A549 (cell line): ENCODE measurements at regions not wholly inside any gene's neighbourhood (a gene's known extent, or its start where the extent isn't known, plus 50 kb on each side); places are given as distances from the start of the nearest gene placed in this dataset.
"Not testable (repeated sequence)": the region's sequence is repeated elsewhere in the genome, so short reads cannot be mapped to it uniquely, and the experiment has no call there.

Experiments used
- BHLHE40 ChIP-seq: IDR thresholded peaks from 2 replicates; pipeline ENCODE4 v1.6.1; 2012; ENCODE audit warnings: low read depth, low read length, inconsistent platforms
- CBX2 ChIP-seq: fragments of 200-600 bp; sonication (generic); IDR thresholded peaks from 2 replicates; pipeline ENCODE4 v1.6.1; 2016; ENCODE audit warnings: low read depth, mild to moderate bottlenecking, borderline replicate concordance
- CEBPB ChIP-seq, 2 experiments: fragments of >200 bp in 1 of 2; sonication (Bioruptor Twin) in 1 of 2; formaldehyde crosslinking in 1 of 2; IDR thresholded peaks; 2 replicates each; pipeline ENCODE4 v1.6.1; 2012 to 2016
- CHD2 ChIP-seq: fragments of 150-350 bp; IDR thresholded peaks from 2 replicates; pipeline ENCODE4 v1.6.1; 2014; ENCODE audit warnings: low read length; ENCODE audit not compliant: partially characterized antibody
- EP300 ChIP-seq, 2 experiments: fragments of >200 bp; sonication (Bioruptor Twin); formaldehyde crosslinking; IDR thresholded peaks; 2 replicates in 1 of 2; 3 replicates in 1 of 2; pipeline ENCODE4 v1.6.1; 2016 to 2017
- ESRRA ChIP-seq: fragments of 150-350 bp; IDR thresholded peaks from 2 replicates; pipeline ENCODE4 v1.6.1; 2014; ENCODE audit warnings: mild to moderate bottlenecking, low read length, borderline replicate concordance
- HOXA7 ChIP-seq: fragments of 250-450 bp; sonication (Bioruptor Pico); IDR thresholded peaks from 2 replicates; pipeline ENCODE4 v1.5.0; 2020; ENCODE audit warnings: mild to moderate bottlenecking, moderate library complexity
- POLR2A ChIP-seq: IDR thresholded peaks from 2 replicates; pipeline ENCODE4 v1.6.1; 2012; ENCODE audit warnings: mild to moderate bottlenecking, low read length
- RAD21 ChIP-seq, 2 experiments: fragments of >200 bp in 1 of 2; sonication (Bioruptor Twin) in 1 of 2; formaldehyde crosslinking in 1 of 2; IDR thresholded peaks in 1 of 2; conservative IDR thresholded peaks in 1 of 2; 2 replicates in 1 of 2; 3 replicates in 1 of 2; pipeline ENCODE4 v1.6.1; 2012 to 2018; ENCODE audit warnings: inconsistent platforms in 1 of 2
- RCOR1 ChIP-seq: fragments of 150-350 bp; IDR thresholded peaks from 2 replicates; pipeline ENCODE4 v1.6.1; 2014; ENCODE audit warnings: antibody characterized with exemption, low read length, low read depth
- TF ChIP-seq, protein P1 (sequence below): fragments of >200 bp; sonication (Bioruptor Twin); formaldehyde crosslinking; IDR thresholded peaks from 3 replicates; pipeline ENCODE4 v1.5.1; 2016
- TF ChIP-seq, protein P2 (sequence below): fragments of 150-350 bp; IDR thresholded peaks from 2 replicates; pipeline ENCODE4 v1.6.1; 2014; ENCODE audit warnings: low read depth, mild to moderate bottlenecking, low read length

DNA sequence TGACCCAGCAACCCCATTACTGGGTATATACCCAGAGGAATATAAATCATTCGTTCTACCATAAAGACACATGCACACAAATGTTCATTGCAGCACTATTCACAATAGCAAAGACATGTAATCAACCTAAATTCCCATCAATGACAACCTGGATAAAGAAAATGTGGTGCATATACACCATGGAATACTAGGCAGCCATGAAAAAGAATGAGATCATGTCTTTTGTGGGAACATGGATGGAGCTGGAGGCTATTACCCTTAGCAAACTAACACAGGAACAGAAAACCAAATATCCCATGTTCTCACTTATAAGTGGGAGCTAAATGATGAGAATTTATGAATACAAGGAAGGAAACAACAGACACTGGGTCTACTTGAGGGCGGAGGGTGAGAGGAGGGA, 53.7 kb upstream of the ALG13 start:
- TF ChIP-seq, protein P1, sequence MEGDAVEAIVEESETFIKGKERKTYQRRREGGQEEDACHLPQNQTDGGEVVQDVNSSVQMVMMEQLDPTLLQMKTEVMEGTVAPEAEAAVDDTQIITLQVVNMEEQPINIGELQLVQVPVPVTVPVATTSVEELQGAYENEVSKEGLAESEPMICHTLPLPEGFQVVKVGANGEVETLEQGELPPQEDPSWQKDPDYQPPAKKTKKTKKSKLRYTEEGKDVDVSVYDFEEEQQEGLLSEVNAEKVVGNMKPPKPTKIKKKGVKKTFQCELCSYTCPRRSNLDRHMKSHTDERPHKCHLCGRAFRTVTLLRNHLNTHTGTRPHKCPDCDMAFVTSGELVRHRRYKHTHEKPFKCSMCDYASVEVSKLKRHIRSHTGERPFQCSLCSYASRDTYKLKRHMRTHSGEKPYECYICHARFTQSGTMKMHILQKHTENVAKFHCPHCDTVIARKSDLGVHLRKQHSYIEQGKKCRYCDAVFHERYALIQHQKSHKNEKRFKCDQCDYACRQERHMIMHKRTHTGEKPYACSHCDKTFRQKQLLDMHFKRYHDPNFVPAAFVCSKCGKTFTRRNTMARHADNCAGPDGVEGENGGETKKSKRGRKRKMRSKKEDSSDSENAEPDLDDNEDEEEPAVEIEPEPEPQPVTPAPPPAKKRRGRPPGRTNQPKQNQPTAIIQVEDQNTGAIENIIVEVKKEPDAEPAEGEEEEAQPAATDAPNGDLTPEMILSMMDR: not testable (repeated sequence)
- not testable (repeated sequence) for TF ChIP-seq POLR2A; CEBPB (IDR thresholded peaks at IDR 0.05); EP300 (IDR thresholded peaks at IDR 0.05); HOXA7; ESRRA; CBX2; RCOR1; BHLHE40; CHD2; RAD21 (conservative IDR thresholded peaks at IDR 0.05 in 1 of 2, IDR thresholded peaks at IDR 0.05 in 1 of 2)
- TF ChIP-seq, protein P2, sequence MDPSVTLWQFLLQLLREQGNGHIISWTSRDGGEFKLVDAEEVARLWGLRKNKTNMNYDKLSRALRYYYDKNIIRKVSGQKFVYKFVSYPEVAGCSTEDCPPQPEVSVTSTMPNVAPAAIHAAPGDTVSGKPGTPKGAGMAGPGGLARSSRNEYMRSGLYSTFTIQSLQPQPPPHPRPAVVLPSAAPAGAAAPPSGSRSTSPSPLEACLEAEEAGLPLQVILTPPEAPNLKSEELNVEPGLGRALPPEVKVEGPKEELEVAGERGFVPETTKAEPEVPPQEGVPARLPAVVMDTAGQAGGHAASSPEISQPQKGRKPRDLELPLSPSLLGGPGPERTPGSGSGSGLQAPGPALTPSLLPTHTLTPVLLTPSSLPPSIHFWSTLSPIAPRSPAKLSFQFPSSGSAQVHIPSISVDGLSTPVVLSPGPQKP: not testable (repeated sequence)
